Hematopoietic multipotent progenitor cell treated with erythropoietin and hydrocortisone succinate and interleukin-3 and kit ligand, for 8 days (in vitro differentiated cells): ENCODE measurements at regions not wholly inside any gene's neighbourhood (a gene's known extent, or its start where the extent isn't known, plus 50 kb on each side); places are given as distances from the start of the nearest gene placed in this dataset.

ENCODE experiments used
- DNase-seq: peaks from one replicate; pipeline ENCODE4 v3.0.0-alpha.2; 2015

DNA sequence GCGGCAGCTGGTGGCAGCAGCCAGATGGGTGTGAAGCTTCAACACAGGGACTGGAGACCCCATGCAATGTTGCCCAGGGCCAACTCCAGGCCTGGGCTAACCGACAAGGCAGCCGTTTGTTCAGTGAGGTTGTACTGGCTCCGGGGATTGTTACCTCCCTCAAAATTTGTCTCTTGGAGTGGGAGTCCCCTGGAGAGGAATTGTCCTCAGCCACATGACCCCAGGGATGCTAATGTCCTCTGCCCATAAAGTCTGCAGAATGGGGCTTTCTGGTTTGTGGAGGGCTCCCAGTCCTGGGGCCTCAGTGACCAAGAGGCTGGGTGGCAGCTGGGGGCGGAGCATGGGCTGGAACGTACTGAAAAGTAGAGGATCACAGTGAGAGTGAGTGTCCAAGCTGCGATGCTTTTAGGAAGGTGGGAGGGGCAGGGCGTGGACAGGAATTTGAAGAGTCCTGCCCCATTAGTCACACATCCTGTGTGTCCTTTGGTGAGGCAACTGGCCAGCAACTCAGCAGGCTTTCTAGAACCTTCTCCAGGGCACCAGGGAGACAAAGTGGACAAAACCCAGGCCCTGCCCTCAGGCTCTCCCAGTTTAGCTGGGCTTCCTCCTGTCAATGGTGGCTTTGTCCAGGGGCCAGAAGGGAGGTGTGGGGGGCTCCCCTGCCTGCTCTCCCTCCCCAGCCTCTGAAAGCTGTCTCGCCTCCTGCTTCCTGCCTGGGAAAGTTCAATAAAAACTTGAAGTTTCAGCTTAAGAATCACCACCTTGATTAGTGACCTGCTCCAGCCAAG lies 114.0 kb downstream of the NSG2 start:
- no peak for DNase-seq

GRCh38 chr5:174165406-174165805 lies 119.9 kb downstream of the NSG2 start:
- no peak for DNase-seq

DNA sequence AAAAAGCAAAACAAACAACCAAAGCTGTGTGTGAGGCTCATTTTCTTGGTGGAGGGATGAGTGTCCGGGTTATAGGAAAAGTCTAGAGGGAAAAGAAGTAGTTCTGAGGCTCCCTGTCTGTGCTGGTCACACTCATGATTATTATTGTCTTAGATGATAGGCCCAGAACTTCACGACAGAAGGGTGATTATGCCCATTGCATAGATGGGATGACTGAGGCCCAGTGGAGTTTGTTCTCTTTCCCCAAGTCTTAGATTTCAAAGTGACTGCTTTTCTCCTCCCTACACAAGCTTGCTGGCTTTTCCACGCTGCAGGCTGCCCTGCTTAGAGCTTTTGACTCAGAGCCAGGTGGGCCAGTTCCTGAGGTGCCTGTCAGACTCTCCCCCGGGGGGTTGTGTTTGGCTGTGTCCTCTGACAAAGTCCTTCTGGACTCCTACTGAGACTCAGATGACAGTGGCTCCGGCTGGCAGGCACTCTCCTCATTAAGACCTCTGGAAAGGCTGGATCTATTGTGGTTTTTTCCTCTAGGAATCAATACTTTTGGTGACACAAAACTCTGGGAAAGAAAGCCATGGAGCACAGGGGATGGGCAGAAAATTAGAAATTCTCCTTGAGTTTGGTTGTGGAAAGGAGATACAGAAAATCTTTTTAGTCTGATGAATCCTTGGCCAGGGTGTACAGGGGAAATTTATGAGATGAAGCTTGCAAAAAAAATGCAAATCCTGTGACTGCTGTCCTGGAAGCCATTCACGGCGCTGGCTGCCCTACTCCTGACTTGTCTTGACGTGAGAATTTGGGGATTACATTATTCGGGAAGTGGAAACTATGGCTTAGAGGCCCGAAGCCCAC lies 120.9 kb downstream of the NSG2 start:
- DNase-seq, result no peak

DNA sequence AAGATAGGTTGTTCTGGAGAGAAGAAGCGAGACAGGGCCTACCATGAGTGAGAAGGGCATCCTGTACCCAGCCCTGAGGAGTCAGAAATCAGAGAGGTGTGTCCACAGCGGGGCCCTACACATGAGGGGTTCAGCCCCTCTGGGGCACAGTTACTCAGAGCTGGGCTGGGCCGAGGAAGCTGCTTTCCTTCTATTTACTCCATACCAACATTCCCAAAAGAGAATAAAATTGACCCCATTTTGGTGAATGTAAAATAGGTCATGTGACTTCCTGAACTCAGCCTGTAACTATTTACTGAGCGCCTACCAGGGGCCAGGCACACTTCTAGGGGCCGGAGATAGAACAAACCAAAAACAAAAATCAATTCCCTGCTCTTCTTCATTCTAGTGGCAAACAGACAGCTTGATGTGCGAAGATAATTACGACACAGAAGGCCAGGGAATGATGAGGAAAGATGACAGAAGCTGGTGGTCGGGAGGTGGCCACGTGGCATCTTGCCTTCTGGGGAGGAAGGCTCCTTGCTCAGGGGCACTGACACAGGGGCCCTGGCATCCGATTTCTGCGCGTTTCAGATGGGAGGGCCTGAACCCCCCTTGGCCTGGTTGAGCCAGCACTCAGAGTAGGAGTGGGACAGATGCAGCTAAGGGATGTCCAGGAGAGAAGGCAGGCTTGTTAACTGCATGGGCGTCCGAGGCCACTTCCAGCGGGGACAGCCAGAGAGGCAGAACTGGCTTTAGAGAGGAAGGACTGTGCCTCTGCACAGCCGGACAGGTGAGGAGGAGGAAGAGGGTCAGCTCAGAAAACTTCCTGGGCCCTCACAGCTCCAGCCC lies 121.8 kb downstream of the NSG2 start:
- DNase-seq, result no peak

DNA sequence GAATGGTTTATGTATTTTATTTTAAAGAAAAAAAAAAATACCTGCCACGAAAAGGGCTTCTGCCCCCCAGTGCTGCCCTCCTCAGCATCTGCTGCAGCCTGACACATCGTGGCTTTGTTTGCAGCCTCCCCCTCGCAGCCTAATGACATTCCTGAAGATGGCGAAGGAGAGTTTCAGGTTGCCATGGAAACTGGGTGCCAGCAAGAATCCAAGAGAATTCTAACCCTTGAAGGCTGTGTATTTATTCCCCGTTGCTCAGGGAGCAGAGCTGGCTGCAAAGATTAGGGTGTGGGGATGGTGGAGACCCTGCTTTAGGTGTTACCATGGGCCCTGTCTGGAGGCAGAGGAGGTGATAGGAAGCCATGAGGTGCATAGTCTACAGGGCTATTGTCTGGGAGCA lies 126.6 kb downstream of the NSG2 start:
- no peak for DNase-seq

DNA sequence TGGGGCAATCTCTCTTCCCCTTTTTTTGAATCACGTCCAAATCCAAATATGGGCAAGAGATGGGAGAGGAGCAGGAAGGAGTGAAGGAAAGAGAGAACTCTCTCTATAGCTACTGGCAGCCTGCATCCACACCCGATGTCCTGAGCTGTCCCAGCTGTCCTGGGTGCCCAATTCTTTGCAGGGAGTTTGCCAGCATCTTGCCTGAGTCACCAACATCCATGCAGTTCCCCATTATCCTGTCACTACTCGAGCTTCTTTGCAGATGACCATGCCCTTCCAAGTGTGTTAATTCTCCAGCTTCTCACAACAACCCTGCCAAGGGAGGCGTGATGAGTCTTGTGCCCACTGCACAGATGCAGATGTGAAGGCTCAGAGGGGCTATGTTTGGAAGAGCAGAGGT lies 127.1 kb downstream of the NSG2 start:
- no peak for DNase-seq

- DNase-seq, result no peak
Measured at GRCh38 chr5:174173766-174174165, 128.3 kb downstream of the NSG2 start.

DNA sequence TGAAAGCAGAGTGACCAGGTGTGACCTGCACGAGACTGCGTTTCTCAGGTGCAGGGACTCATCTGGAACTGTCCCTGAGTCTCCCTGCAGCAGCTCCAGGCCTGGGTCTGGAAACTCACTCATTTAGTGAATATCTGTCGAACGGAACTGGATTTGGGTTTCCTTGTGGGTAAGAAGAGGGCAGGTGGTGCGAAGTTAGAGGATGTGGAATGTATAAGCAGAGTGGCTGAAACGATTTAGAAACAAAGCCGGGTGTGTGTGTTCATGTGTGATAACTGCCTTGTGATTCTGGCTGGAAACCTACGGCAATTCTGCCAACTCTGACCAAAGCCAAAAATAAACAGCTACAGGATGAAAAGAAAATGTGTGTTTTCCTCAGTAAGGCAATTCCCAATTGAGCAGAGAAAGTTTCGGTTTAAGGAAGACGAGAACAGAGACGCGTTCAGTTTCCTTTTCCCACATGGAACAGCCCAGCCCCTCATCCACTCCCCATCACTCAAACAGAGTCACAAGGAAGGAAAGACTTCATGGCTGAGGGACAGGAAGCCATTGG lies 130.3 kb downstream of the NSG2 start:
- no peak for DNase-seq

DNA sequence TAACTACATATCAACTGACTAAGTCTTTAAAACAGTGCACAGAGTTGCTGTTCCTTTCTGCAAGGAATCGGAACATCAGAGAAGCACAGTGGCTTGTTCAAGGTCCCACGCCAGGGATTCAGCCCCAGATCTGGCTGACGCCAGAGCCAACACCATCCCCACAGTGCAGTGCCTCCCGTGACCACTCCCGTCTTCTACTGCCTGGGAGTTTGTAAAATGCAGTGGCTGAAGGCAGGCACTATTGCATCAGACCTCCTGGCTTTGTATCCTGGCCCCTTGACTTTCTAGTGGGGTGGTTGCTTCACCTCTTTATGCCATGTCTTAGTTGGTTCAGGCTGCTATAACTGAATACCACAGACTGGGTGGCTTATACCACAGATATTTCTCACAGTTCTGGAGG lies 131.0 kb downstream of the NSG2 start:
- no peak for DNase-seq

DNA sequence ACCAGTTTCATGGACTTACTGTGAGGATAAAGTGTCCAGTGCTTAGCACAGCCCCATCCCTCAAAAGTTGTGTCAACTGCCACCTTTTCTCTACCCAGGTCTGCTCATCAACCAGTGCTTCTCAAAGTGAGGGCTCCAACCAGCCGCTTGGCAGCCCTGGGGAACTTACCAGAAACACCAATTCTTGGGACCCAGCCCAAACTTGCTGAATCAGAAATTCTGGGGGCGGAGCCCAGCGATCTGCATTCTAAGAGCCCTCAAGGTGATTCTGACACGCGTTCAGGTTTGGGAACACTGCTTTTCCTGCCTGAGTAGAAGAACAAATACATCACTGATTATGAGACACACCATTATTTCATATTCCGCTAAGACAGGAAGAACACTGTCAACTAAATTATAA lies 132.0 kb downstream of the NSG2 start:
- no peak for DNase-seq

GRCh38 chr5:174177976-174178605 lies 132.6 kb downstream of the NSG2 start:
- no peak for DNase-seq

DNA sequence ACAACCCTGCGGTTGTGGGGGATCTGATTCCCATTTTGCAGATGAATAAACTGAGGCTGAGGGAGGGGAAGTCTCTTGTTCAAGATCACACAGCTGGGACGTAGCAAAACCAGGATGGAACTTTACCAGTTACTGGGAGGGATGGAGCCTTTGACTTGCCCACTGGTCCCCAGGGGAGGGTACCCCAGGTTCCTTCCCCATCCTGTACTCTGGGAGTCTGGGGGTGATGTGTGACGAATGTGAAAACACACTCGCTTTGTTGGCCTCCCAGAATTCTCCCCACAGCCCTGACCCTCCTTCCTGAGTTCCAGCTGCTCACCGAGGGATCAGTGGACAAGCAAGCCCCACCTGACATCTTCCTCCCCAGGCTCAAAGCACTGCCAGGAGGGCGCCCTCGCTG lies 135.1 kb downstream of the NSG2 start:
- DNase-seq, result no peak

DNA sequence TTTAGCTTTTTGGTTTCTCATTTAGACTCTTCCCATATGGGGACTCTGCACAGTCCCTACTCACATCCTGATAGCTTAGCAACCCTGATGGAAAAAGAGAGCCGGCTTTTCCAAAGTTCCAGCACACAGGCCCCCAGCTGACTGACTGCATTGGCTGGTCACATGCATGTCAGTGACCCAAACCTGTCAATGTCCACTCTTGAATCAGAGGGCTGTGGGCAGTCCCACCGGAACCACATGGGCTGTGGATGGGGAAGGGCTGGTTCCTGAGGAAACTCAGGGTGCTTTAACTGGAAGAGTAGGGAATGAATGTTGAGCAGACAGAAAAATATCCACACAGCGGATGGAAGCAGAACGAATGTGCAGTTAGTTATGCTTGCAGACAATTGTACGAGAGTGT lies 136.6 kb downstream of the NSG2 start:
- no peak for DNase-seq

GRCh38 chr5:174183701-174184100 lies 138.2 kb downstream of the NSG2 start:
- DNase-seq, result no peak

GRCh38 chr5:174185506-174185905 lies 140.0 kb downstream of the NSG2 start:
- DNase-seq, result no peak

GRCh38 chr5:174186096-174186695 lies 140.7 kb downstream of the NSG2 start:
- DNase-seq, result no peak

DNA sequence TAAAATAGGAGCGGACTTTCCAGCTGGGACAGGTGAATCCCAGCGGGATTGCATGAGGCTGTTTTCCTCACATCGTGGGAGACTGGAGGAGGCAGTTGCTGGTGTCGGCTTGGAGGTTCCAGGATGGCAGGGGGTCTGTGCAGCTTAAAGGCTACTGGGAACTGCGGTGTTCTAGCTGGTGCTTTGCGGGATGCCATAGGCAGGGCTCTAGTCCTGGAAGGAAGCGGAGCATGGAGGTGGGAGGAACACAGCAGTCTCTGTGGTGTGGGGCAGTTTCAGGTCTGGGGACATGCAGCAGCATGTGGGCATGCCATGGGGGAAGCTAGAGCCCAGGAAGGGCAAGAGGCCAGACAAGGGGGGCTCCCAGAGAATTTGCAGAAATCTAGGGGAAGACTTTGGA lies 141.5 kb downstream of the NSG2 start:
- DNase-seq, result no peak

DNA sequence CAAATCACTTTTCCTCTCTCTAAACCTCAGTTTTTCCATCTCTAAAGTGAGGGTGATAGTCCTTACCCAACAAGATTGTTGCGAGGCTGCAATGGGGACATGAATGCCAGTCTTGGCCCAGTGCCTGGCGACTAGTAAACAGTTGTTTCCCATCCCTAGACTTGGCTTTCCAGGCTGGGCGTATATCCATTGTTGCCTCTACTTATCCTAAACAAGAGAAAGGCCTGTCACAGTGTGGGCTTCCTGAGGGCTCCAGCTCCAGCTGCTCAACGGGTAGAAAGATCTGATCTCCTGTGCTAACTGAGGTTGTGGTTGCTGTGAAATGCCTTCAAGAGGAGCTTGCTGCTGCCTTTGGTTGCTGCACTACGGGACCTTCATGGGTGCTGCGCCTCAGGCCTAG lies 142.0 kb downstream of the NSG2 start:
- DNase-seq, result no peak

DNA sequence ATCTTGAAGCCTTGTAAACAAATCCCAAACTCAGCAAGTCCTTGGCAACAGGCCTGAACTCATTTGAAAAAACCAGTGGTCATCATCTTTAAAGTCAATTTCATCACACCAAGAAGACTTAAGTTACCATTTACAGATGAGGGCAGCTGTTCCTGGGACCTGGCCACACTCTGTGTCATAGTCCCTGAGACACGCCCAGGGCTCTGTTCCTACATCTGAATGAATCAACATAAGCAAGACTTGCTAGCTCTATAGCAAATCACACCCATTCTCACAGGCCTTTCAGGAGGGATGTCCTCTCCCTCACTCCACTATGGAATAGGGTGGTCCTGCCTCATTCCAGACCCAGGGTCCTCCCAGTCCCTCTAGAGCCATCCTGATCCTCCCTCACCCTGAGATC lies 142.8 kb downstream of the NSG2 start:
- no peak for DNase-seq

GRCh38 chr5:174189654-174190541 lies 144.4 kb downstream of the NSG2 start:
- no peak for DNase-seq

- DNase-seq, result no peak
Measured at GRCh38 chr5:174191076-174191475, 145.6 kb downstream of the NSG2 start.
